ENCODE measurements at regions not wholly inside any gene's neighbourhood (a gene's known extent, or its start where the extent isn't known, plus 50 kb on each side); places are given as distances from the start of the nearest gene placed in this dataset.

- Histone ChIP-seq H3K36me3 (ENCODE audit: control insufficient read depth, insufficient read depth, low read length) (no peaks in the 10 kb centered on the region), H3K9me3 (ENCODE audit: control insufficient read depth in 2 of 2, low read length in 2 of 2) (no peaks in the 10 kb centered on the region), H3K27me3 (ENCODE audit: control insufficient read depth, insufficient read depth, low read length) (no peaks in the 10 kb centered on the region), H3K4me1 (ENCODE audit: control insufficient read depth, insufficient read depth, low read length, poor library complexity, severe bottlenecking) (no peaks in the 10 kb centered on the region), H3K4me3 (ENCODE audit: low read depth, low read length) (no peak overlapping the region), H3K27ac (ENCODE audit: insufficient read depth, low read length, poor library complexity, severe bottlenecking) (no peak overlapping the region)
- H3K4me3 Mint-ChIP-seq: no peak overlapping the region
- DNase-seq (no peak), ATAC-seq (ENCODE audit: low read depth in 2 of 2) (no peak)
- peaks cover 0 to 3% (median 0%) of the 10 kb centered on the region in 7 donors for H3K9me3 Mint-ChIP-seq
- no peak overlapping the region for H3K27ac Mint-ChIP-seq
- no peaks in the 10 kb centered on the region for H3K4me1 Mint-ChIP-seq
- no peaks in the 10 kb centered on the region for H3K36me3 Mint-ChIP-seq
- no peaks in the 10 kb centered on the region for H3K27me3 Mint-ChIP-seq
These were observed 245.5 kb upstream of the RPS23 start for GRCh38 chr5:82523633-82524032.

- H3K4me3 ChIP-seq (ENCODE audit: low read depth, low read length): no peak overlapping the region
- no peaks in the 10 kb centered on the region for H3K36me3 ChIP-seq (ENCODE audit: control insufficient read depth, insufficient read depth, low read length)
- H3K27me3 ChIP-seq (ENCODE audit: control insufficient read depth, insufficient read depth, low read length): no peaks in the 10 kb centered on the region
- ATAC-seq (ENCODE audit: low read depth in 2 of 2) (no peak), DNase-seq (no peak)
- H3K9me3 ChIP-seq (ENCODE audit: control insufficient read depth in 2 of 2, low read length in 2 of 2): no peaks in the 10 kb centered on the region
- Mint-ChIP-seq H3K36me3 (no peaks in the 10 kb centered on the region), H3K27ac (no peak overlapping the region), H3K4me3 (no peak overlapping the region), H3K9me3 (peaks cover 0 to 2% (median 0%) of the 10 kb centered on the region in 7 donors), H3K4me1 (no peaks in the 10 kb centered on the region), H3K27me3 (no peaks in the 10 kb centered on the region)
- no peaks in the 10 kb centered on the region for H3K4me1 ChIP-seq (ENCODE audit: control insufficient read depth, insufficient read depth, low read length, poor library complexity, severe bottlenecking)
- no peak overlapping the region for H3K27ac ChIP-seq (ENCODE audit: insufficient read depth, low read length, poor library complexity, severe bottlenecking)
These were observed 244.7 kb upstream of the RPS23 start for GRCh38 chr5:82522897-82523296.

GRCh38 chr5:82521431-82522051 is 243.4 kb upstream of the RPS23 start:
- H3K9me3 ChIP-seq (ENCODE audit: control insufficient read depth in 2 of 2, low read length in 2 of 2): no peaks in the 10 kb centered on the region
- DNase-seq: no peak
- no peak for ATAC-seq (ENCODE audit: low read depth in 2 of 2)

GRCh38 chr5:82519558-82519957 is 241.4 kb upstream of the RPS23 start:
- Histone ChIP-seq H3K27me3 (ENCODE audit: control insufficient read depth, insufficient read depth, low read length) (no peaks in the 10 kb centered on the region), H3K9me3 (ENCODE audit: control insufficient read depth in 2 of 2, low read length in 2 of 2) (no peaks in the 10 kb centered on the region), H3K4me3 (ENCODE audit: low read depth, low read length) (no peak overlapping the region), H3K36me3 (ENCODE audit: control insufficient read depth, insufficient read depth, low read length) (no peaks in the 10 kb centered on the region), H3K27ac (ENCODE audit: insufficient read depth, low read length, poor library complexity, severe bottlenecking) (no peak overlapping the region), H3K4me1 (ENCODE audit: control insufficient read depth, insufficient read depth, low read length, poor library complexity, severe bottlenecking) (no peaks in the 10 kb centered on the region)
- H3K9me3 Mint-ChIP-seq: peaks cover 0 to 2% (median 0%) of the 10 kb centered on the region in 7 donors
- no peak overlapping the region for H3K27ac Mint-ChIP-seq
- H3K27me3 Mint-ChIP-seq: no peaks in the 10 kb centered on the region
- ATAC-seq (ENCODE audit: low read depth in 2 of 2) (no peak), DNase-seq (no peak)
- H3K4me3 Mint-ChIP-seq: no peak overlapping the region
- H3K36me3 Mint-ChIP-seq: no peaks in the 10 kb centered on the region
- no peaks in the 10 kb centered on the region for H3K4me1 Mint-ChIP-seq

More at GRCh38 chr5:82521431-82522051, 243.4 kb upstream of the RPS23 start:
- Histone ChIP-seq H3K36me3 (ENCODE audit: control insufficient read depth, insufficient read depth, low read length) (no peaks in the 10 kb centered on the region), H3K4me1 (ENCODE audit: control insufficient read depth, insufficient read depth, low read length, poor library complexity, severe bottlenecking) (no peaks in the 10 kb centered on the region), H3K27me3 (ENCODE audit: control insufficient read depth, insufficient read depth, low read length) (no peaks in the 10 kb centered on the region), H3K27ac (ENCODE audit: insufficient read depth, low read length, poor library complexity, severe bottlenecking) (no peak overlapping the region), H3K4me3 (ENCODE audit: low read depth, low read length) (no peak overlapping the region)
- H3K9me3 Mint-ChIP-seq: peaks cover 0 to 2% (median 0%) of the 10 kb centered on the region in 7 donors
- H3K27me3 Mint-ChIP-seq: no peaks in the 10 kb centered on the region
- H3K36me3 Mint-ChIP-seq: no peaks in the 10 kb centered on the region
- no peaks in the 10 kb centered on the region for H3K4me1 Mint-ChIP-seq
- H3K4me3 Mint-ChIP-seq: no peak overlapping the region
- no peak overlapping the region for H3K27ac Mint-ChIP-seq

GRCh38 chr5:82517544-82518075 is 239.5 kb upstream of the RPS23 start:
- Histone ChIP-seq H3K4me3 (ENCODE audit: low read depth, low read length) (no peak overlapping the region), H3K27me3 (ENCODE audit: control insufficient read depth, insufficient read depth, low read length) (no peaks in the 10 kb centered on the region), H3K9me3 (ENCODE audit: control insufficient read depth in 2 of 2, low read length in 2 of 2) (no peaks in the 10 kb centered on the region), H3K27ac (ENCODE audit: insufficient read depth, low read length, poor library complexity, severe bottlenecking) (no peak overlapping the region), H3K36me3 (ENCODE audit: control insufficient read depth, insufficient read depth, low read length) (no peaks in the 10 kb centered on the region), H3K4me1 (ENCODE audit: control insufficient read depth, insufficient read depth, low read length, poor library complexity, severe bottlenecking) (no peaks in the 10 kb centered on the region)
- H3K27me3 Mint-ChIP-seq: no peaks in the 10 kb centered on the region
- H3K4me1 Mint-ChIP-seq: no peaks in the 10 kb centered on the region
- H3K4me3 Mint-ChIP-seq: no peak overlapping the region
- H3K36me3 Mint-ChIP-seq: no peaks in the 10 kb centered on the region
- ATAC-seq (ENCODE audit: low read depth in 2 of 2): no peak
- DNase-seq: no peak
- H3K9me3 Mint-ChIP-seq: peaks cover 0 to 1% (median 0%) of the 10 kb centered on the region in 7 donors
- H3K27ac Mint-ChIP-seq: no peak overlapping the region

GRCh38 chr5:82513738-82514137 is 235.6 kb upstream of the RPS23 start:
- Histone ChIP-seq H3K36me3 (ENCODE audit: control insufficient read depth, insufficient read depth, low read length) (no peaks in the 10 kb centered on the region), H3K4me3 (ENCODE audit: low read depth, low read length) (no peak overlapping the region), H3K4me1 (ENCODE audit: control insufficient read depth, insufficient read depth, low read length, poor library complexity, severe bottlenecking) (no peaks in the 10 kb centered on the region), H3K9me3 (ENCODE audit: control insufficient read depth in 2 of 2, low read length in 2 of 2) (no peaks in the 10 kb centered on the region), H3K27ac (ENCODE audit: insufficient read depth, low read length, poor library complexity, severe bottlenecking) (no peak overlapping the region), H3K27me3 (ENCODE audit: control insufficient read depth, insufficient read depth, low read length) (no peaks in the 10 kb centered on the region)
- no peak for DNase-seq
- no peak overlapping the region for H3K4me3 Mint-ChIP-seq
- H3K9me3 Mint-ChIP-seq: peaks cover 0 to under 1% (median 0%) of the 10 kb centered on the region in 7 donors
- no peak for ATAC-seq (ENCODE audit: low read depth in 2 of 2)
- H3K36me3 Mint-ChIP-seq: no peaks in the 10 kb centered on the region
- no peaks in the 10 kb centered on the region for H3K27me3 Mint-ChIP-seq
- H3K27ac Mint-ChIP-seq: no peak overlapping the region
- H3K4me1 Mint-ChIP-seq: no peaks in the 10 kb centered on the region

GRCh38 chr5:82512025-82512424 is 233.9 kb upstream of the RPS23 start:
- H3K36me3 Mint-ChIP-seq: no peaks in the 10 kb centered on the region
- ATAC-seq (ENCODE audit: low read depth in 2 of 2) (no peak), DNase-seq (no peak)
- Histone ChIP-seq H3K27me3 (ENCODE audit: control insufficient read depth, insufficient read depth, low read length) (no peaks in the 10 kb centered on the region), H3K4me3 (ENCODE audit: low read depth, low read length) (no peak overlapping the region), H3K36me3 (ENCODE audit: control insufficient read depth, insufficient read depth, low read length) (no peaks in the 10 kb centered on the region), H3K9me3 (ENCODE audit: control insufficient read depth in 2 of 2, low read length in 2 of 2) (no peaks in the 10 kb centered on the region), H3K27ac (ENCODE audit: insufficient read depth, low read length, poor library complexity, severe bottlenecking) (no peak overlapping the region), H3K4me1 (ENCODE audit: control insufficient read depth, insufficient read depth, low read length, poor library complexity, severe bottlenecking) (no peaks in the 10 kb centered on the region)
- no peaks in the 10 kb centered on the region for H3K27me3 Mint-ChIP-seq
- H3K27ac Mint-ChIP-seq: no peak overlapping the region
- no peaks in the 10 kb centered on the region for H3K4me1 Mint-ChIP-seq
- H3K9me3 Mint-ChIP-seq: peaks cover 0 to 10% (median 4%) of the 10 kb centered on the region in 7 donors
- no peak overlapping the region for H3K4me3 Mint-ChIP-seq

GRCh38 chr5:82511134-82511533 is 233.0 kb upstream of the RPS23 start:
- Mint-ChIP-seq H3K9me3 (peaks cover 1 to 14% (median 5%) of the 10 kb centered on the region in 7 donors), H3K4me1 (no peaks in the 10 kb centered on the region), H3K4me3 (no peak overlapping the region), H3K27me3 (no peaks in the 10 kb centered on the region), H3K36me3 (no peaks in the 10 kb centered on the region), H3K27ac (no peak overlapping the region)
- DNase-seq: no peak
- Histone ChIP-seq H3K36me3 (ENCODE audit: control insufficient read depth, insufficient read depth, low read length) (no peaks in the 10 kb centered on the region), H3K27ac (ENCODE audit: insufficient read depth, low read length, poor library complexity, severe bottlenecking) (no peak overlapping the region), H3K27me3 (ENCODE audit: control insufficient read depth, insufficient read depth, low read length) (no peaks in the 10 kb centered on the region), H3K4me3 (ENCODE audit: low read depth, low read length) (no peak overlapping the region), H3K9me3 (ENCODE audit: control insufficient read depth in 2 of 2, low read length in 2 of 2) (no peaks in the 10 kb centered on the region), H3K4me1 (ENCODE audit: control insufficient read depth, insufficient read depth, low read length, poor library complexity, severe bottlenecking) (no peaks in the 10 kb centered on the region)
- no peak for ATAC-seq (ENCODE audit: low read depth in 2 of 2)
